Suprapubic skin (tissue), 4 donors: ENCODE measurements at regions not wholly inside any gene's neighbourhood (a gene's known extent, or its start where the extent isn't known, plus 50 kb on each side); places are given as distances from the start of the nearest gene placed in this dataset.

Experiments used
- EP300 ChIP-seq: sonication (generic); formaldehyde crosslinking; IDR thresholded peaks from one replicate; pipeline ENCODE4 v1.6.1; 2017; ENCODE audit warnings: antibody characterized with exemption
- POLR2AphosphoS5 ChIP-seq, 3 donors: sonication (generic); formaldehyde crosslinking; IDR thresholded peaks; one replicate each; pipeline ENCODE4 v1.6.1; 2017; ENCODE audit warnings: antibody characterized with exemption in 3 of 3
- TF ChIP-seq, protein P1 (sequence below), 2 donors: fragments of 200-600 bp in 1 of 2; fragments of 450-650 bp in 1 of 2; sonication (generic) in 1 of 2; IDR thresholded peaks; one replicate each; pipeline ENCODE4 v1.5.1; 2016 to 2019; ENCODE audit warnings: antibody characterized with exemption in 2 of 2, mild to moderate bottlenecking in 1 of 2, moderate library complexity in 1 of 2

DNA sequence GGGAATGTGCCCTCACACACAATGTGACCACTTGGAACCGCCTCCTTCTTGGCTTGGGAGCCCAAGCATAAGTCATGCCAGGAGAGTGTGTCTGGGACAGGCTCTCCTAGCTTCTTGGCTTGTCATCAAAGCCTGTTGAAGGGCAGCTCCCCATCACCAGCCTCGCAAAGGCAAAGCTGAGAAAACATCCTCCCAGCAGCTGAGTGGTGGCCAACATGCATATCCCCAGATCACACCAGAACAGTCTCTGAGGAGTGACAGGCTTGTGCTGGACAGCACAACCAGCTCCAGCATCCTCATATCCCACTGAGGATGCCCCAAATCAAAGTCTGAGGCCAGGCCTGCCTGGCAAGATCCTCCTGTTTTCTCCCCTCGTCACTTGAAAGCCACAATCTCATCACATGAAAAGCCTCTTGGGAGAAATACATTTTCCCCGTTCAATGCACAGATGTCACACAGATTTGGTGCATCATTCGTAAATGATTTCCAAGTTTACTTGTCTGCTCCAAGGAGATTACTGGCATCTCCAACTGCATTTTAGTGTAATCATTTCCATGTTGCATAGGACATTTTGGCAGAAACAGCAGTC is 269.3 kb downstream of the TTC32 start:
- TF ChIP-seq, protein P1, sequence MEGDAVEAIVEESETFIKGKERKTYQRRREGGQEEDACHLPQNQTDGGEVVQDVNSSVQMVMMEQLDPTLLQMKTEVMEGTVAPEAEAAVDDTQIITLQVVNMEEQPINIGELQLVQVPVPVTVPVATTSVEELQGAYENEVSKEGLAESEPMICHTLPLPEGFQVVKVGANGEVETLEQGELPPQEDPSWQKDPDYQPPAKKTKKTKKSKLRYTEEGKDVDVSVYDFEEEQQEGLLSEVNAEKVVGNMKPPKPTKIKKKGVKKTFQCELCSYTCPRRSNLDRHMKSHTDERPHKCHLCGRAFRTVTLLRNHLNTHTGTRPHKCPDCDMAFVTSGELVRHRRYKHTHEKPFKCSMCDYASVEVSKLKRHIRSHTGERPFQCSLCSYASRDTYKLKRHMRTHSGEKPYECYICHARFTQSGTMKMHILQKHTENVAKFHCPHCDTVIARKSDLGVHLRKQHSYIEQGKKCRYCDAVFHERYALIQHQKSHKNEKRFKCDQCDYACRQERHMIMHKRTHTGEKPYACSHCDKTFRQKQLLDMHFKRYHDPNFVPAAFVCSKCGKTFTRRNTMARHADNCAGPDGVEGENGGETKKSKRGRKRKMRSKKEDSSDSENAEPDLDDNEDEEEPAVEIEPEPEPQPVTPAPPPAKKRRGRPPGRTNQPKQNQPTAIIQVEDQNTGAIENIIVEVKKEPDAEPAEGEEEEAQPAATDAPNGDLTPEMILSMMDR (IDR thresholded peaks at IDR 0.05) = no peak
- TF ChIP-seq EP300 (no peak), POLR2AphosphoS5 (IDR thresholded peaks at IDR 0.05) (peak in 1 of 3 donors; percentile 39)
